ENCODE measurements at regions not wholly inside any gene's neighbourhood (a gene's known extent, or its start where the extent isn't known, plus 50 kb on each side); places are given as distances from the start of the nearest gene placed in this dataset.

GRCh38 chr5:2047341-2047927 is 164.7 kb upstream of the IRX4 start:
- intact Hi-C loops (cut with micrococcal nuclease) = no loop called here
- no peak overlapping the region for H3K4me3 ChIP-seq
- no peaks in the 10 kb centered on the region for H3K9me3 ChIP-seq (replicated peaks)
- peaks cover under 1% of the 10 kb centered on the region for H3K27me3 ChIP-seq (ENCODE audit: low read depth)
- no peak overlapping the region for H3K27ac ChIP-seq (replicated peaks)
- peaks cover 9% of the 10 kb centered on the region for H3K4me1 ChIP-seq
- no peaks in the 10 kb centered on the region for H3K36me3 ChIP-seq
- no peak for TF ChIP-seq CTCF (IDR thresholded peaks at IDR 0.05; ENCODE audit: borderline replicate concordance)
- DNase-seq = no peak

- H3K9me3 ChIP-seq (replicated peaks) = no peaks in the 10 kb centered on the region
- no peak overlapping the region for H3K27ac ChIP-seq (replicated peaks)
- no peak for TF ChIP-seq CTCF (IDR thresholded peaks at IDR 0.05; ENCODE audit: borderline replicate concordance)
- peaks cover 9% of the 10 kb centered on the region for H3K4me1 ChIP-seq
- intact Hi-C loops (cut with micrococcal nuclease) = no loop called here
- no peak for DNase-seq
- H3K36me3 ChIP-seq = no peaks in the 10 kb centered on the region
- no peak overlapping the region for H3K4me3 ChIP-seq
- peaks cover 7% of the 10 kb centered on the region for H3K27me3 ChIP-seq (ENCODE audit: low read depth)
Observed at GRCh38 chr5:2044041-2044440, 161.3 kb upstream of the IRX4 start.

- TF ChIP-seq CTCF (IDR thresholded peaks at IDR 0.05; ENCODE audit: borderline replicate concordance) = no peak
- no peak overlapping the region for H3K27ac ChIP-seq (replicated peaks)
- DNase-seq = no peak
- H3K36me3 ChIP-seq = no peaks in the 10 kb centered on the region
- H3K27me3 ChIP-seq (ENCODE audit: low read depth) = peaks cover 14% of the 10 kb centered on the region
- peaks cover 6% of the 10 kb centered on the region for H3K4me1 ChIP-seq
- H3K4me3 ChIP-seq = no peak overlapping the region
- intact Hi-C loops (cut with micrococcal nuclease) = no loop called here
- no peaks in the 10 kb centered on the region for H3K9me3 ChIP-seq (replicated peaks)
Observed at GRCh38 chr5:2039180-2039531, 156.4 kb upstream of the IRX4 start.

DNA sequence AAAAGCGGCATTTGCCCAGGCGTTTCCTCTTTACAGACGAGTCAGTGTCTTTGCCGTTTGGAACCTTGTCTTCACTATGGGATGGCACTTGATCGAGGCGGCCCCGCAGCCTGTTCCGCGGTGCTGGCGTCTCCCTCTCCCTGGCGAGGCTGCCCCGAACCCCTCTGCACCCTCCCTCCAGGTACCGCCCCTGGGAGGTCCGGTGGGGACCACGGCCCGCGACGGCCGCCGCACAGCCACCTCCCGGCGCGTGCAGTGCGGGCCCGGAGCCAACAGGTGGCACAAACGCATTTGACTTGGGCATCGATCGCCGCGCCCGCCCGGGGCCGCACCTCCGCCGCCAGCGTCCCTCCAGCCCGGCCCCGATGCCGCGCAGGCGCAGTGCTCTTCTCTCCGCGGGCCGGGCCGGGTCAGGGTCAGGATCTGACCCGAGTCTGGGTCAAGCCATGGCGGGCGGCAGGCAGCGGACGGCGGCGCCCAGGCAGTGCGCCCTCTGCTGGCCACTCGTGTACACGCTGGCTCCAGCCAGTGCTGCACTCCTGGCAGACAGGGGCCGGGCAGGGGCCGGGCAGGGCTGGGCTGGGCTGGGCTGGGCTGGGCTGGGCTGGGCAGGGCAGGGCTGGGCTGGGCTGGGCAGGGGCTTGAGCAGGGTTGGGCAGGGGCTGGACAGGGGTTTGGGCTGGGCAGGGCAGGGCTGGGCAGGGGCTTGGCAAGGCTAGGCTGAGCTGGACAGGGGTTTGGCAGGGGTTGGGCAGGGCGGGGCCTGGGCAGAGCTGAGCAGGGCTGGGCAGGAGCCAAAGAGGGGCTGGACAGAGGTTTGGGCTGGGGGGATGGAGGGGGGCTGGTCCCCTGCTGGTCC is 155.8 kb upstream of the IRX4 start:
- peaks cover 14% of the 10 kb centered on the region for H3K27me3 ChIP-seq (ENCODE audit: low read depth)
- intact Hi-C loops (cut with micrococcal nuclease) = no loop called here
- DNase-seq = peak; percentile 72
- peaks cover 6% of the 10 kb centered on the region for H3K4me1 ChIP-seq
- H3K27ac ChIP-seq (replicated peaks) = no peak overlapping the region
- H3K4me3 ChIP-seq = peak overlapping the region; percentile 71
- H3K36me3 ChIP-seq = no peaks in the 10 kb centered on the region
- H3K9me3 ChIP-seq (replicated peaks) = peaks cover under 1% of the 10 kb centered on the region
- TF ChIP-seq CTCF (IDR thresholded peaks at IDR 0.05; ENCODE audit: borderline replicate concordance) = peak; percentile 75

DNA sequence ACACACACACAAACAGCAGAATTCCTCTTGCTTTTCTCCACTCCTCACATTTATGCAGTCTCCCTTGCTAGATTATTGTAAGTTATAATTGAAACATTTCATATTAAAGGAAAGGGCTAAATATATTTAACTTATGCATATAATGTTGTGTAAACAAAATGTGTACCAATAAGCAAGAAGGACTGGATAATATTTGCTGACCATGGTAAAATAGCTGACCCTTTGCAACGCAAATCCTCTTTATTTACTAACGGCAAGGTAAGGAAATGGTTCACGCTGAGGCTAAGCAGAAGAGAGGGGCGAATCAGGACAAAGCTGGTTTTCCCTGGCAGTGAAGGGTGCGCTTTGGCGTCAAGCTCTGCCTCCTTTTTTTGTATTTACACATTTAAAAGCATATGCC is 154.2 kb upstream of the IRX4 start:
- H3K36me3 ChIP-seq = no peaks in the 10 kb centered on the region
- H3K9me3 ChIP-seq (replicated peaks) = peaks cover 11% of the 10 kb centered on the region
- TF ChIP-seq CTCF (IDR thresholded peaks at IDR 0.05; ENCODE audit: borderline replicate concordance) = no peak
- DNase-seq = no peak
- peaks cover 6% of the 10 kb centered on the region for H3K4me1 ChIP-seq
- H3K4me3 ChIP-seq = no peak overlapping the region
- H3K27me3 ChIP-seq (ENCODE audit: low read depth) = peaks cover 14% of the 10 kb centered on the region
- no peak overlapping the region for H3K27ac ChIP-seq (replicated peaks)
- intact Hi-C loops (cut with micrococcal nuclease) = no loop called here

Measured in left ventricle myocardium inferior (tissue), 1 donor.